NCI-H524 (cell line): ENCODE measurements at regions not wholly inside any gene's neighbourhood (a gene's known extent, or its start where the extent isn't known, plus 50 kb on each side); places are given as distances from the start of the nearest gene placed in this dataset.
A peak's percentile ranks its signal among the peaks of the same experiment; 100 is the strongest.

Source experiments
- DNase-seq, 2 experiments: peaks; one replicate each; lab custom pipeline; 2025; lab: John Stamatoyannopoulos, UW

GRCh38 chr5:112025757-112026156 is 268.8 kb upstream of the NREP start:
- no peak for DNase-seq

DNA sequence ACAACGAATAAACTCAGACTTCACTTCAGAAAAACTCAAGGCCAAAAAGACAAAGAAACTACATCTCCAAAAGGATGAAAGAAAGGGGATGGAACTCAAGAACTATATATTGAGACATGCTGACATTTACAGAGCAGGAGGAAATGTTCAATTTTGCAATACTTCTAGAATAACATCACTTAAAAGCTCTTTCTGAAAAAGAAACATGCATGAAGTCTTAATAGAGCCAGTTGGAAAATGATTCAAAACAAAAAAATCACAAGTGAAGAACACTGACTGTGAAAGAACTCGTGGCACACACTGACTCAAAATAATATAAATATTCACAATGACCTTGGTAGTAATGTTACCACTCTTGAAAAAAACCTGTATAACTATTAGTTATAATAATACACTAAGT is 267.8 kb upstream of the NREP start:
- no peak for DNase-seq

- DNase-seq = no peak
Measured at GRCh38 chr5:112024221-112024620, 267.2 kb upstream of the NREP start.

- DNase-seq = no peak
Measured at GRCh38 chr5:112023766-112024165, 266.8 kb upstream of the NREP start.

GRCh38 chr5:112018846-112019245 is 261.9 kb upstream of the NREP start:
- peak in 1 of 2 experiments; percentile 13 for DNase-seq

DNA sequence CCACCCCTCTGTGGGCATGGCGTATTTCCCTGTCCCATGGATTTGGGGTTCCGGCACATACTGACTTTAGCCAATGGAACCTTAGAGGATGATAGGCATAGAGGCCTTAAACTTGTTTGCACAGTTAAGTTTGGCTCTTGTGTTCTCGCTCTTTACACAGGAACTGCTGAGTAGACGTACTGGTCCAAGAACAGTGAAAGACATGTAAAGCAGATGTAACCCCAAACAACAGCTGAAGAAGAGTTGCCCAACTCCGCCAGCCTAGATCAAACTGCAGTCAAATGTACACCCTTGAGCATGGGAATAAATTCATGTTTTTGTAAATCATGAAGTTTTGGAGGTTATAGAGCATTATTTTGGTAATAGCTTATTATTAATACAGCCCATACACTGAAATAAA is 260.0 kb upstream of the NREP start:
- no peak for DNase-seq

GRCh38 chr5:112014783-112015395 is 257.9 kb upstream of the NREP start:
- DNase-seq = no peak

GRCh38 chr5:112013660-112014059 is 256.7 kb upstream of the NREP start:
- no peak for DNase-seq

- DNase-seq = no peak
Measured at GRCh38 chr5:112012104-112012503, 255.1 kb upstream of the NREP start.

DNA sequence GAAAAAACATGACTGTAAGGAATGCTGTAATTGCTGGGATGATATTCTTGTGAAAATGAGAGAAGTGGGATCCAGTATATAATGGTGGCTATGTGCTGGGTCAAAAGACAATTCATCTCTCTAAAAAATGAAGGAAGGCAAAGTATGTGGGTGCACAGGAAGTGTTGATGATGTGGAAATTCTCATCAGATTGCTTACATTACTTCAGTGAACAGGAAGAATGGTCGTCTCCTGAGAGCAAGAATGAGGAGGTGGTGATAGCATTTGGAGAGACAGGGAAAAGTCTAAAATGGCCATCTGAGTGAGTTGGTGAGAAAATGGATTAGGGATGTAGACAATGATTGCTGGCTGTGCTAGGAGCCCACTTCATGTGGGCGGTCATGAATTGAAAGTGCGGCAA is 253.5 kb upstream of the NREP start:
- DNase-seq = no peak

GRCh38 chr5:112006721-112007120 is 249.7 kb upstream of the NREP start:
- DNase-seq = no peak

DNA sequence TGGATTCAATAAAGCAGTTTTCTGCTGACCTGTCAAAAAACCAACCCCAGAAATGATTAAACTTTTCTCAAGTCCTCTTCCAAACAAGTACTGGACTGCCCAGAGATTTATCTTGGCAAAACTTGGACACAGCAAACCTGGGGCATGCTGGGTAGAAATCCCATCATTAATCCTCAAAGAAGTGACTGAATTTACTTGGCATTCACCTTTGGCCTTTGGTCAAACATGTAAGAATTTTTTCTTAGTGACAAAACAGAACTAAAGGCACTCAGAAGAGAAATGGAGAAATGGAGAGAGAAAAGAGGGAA is 248.6 kb upstream of the NREP start:
- no peak for DNase-seq

DNA sequence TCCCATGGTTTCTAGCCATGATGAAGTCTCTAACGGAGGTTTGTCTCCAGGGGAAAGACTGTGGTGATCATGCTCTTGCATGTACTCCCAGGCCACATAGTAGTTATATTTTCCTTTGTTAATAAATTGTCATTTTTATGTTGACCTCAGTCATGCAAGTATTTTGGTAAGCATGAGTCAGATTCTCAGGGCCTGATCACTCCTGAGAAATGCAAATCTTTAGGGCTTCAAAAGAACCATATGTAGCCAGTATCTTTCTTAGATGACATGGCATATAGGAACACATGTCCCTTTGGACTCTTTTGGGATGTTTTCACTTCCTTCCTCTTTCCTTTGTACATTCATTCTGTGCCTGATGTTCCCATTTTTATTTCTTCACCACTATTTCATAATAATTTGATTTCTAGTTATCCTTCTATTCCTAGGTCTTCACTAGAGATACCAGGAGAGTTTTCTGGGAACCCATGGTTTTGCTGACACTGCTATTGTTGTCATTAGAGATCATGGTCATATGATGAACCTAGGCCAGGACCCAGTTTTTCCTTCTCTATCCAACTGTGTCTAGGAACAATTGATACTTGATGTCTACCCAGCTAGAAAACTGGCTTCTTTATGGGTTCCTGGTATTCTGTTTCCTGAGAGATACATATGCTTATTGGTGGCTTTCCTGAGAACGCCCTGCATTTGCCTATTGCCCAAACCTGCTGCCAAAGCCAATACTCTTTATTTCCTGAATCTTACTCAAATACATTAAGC is 248.1 kb upstream of the NREP start:
- no peak for DNase-seq

- no peak for DNase-seq
Measured at GRCh38 chr5:112002376-112002775, 245.4 kb upstream of the NREP start.

DNA sequence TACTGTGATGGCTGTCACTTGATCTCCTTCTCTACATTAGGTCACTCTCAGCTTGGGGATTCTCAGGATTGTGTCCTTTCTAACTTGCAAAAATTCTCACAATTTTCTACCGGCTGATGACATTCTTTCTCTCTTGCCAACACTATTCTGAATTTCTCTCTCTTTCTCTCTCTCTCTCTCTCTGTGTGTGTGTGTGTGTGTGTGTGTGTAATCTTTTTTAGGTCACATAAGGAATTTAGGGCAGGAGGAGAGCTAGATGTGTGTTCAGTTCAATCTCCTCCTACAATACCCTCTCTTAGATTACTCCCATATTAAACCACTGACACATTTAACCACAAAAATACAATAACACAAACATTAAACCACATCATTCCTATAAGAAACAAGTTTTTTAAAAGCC is 242.3 kb upstream of the NREP start:
- no peak for DNase-seq

DNA sequence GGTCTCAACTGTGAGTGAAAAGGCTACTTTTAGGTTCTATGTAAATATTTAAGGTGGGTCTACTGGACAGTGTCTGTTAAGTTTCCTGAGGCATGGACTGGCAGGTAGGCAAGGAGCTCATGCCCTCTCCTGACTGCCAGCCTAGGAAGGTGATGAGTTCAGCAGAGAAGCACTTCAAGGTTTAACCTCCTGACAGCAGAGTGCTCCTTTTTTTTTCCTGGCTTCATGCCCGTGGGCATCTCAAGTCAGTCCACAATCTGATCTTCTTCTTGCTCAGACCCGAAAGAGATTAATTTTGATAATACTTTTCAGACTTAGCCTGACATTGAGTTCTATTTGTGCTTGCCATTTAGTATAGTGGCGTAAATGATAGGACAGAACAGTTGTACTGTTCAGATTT is 241.9 kb upstream of the NREP start:
- DNase-seq = no peak

GRCh38 chr5:111997711-111998110 is 240.7 kb upstream of the NREP start:
- DNase-seq = no peak

DNA sequence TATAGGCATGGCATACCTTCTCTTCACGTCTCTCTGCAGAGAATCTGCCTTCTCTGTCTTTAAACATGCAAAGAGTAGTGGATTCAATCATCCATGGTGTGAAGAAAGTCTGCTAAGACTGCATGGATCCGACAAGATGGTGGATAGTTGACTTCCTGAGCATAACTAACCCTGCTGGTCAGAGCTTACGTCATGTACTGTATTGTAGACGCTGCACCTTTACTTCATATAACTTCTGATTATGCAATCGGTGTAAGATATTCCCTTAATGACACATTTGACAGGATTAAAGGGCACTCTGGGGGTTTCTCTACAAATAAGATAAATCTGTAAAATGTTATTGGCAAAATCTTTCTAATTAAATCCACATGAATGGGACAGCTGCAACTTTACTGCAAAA is 240.3 kb upstream of the NREP start:
- no peak for DNase-seq

DNA sequence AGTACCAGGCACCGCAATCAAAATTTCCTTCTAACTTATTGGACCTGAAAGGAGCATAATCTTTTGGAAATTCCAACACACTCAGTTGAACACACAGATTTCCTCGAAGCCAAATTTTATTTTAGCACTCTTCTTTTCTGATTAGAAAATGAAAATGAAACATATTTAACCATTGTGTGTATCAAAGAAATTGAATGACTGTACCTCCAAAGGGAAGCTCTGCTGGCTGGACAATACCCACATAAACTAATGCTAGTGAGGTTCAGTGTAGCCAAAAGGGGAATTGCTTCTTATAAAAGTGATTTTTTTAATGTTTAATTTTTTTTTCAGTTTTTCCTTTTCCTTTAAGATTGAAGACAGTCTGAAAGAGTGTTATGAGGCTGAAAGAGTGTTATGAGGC is 239.6 kb upstream of the NREP start:
- DNase-seq = no peak

DNA sequence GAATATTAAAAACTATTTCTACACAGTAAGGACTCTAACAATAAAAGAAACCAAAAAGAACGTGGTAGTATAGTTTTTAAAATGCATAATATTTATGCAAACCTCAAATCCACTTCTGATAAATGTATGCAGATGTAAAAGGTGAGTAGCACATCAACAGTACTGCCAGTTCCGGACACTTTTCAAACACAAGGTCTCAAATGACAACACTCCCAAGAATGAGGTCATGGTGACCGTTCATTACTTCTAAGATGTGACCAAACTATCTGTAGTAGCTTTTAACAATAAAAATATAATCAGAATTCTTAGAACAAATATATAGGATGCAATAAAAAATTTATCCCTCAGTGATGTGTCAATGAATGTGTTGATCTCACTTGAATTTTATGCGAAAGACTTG is 238.7 kb upstream of the NREP start:
- no peak for DNase-seq

DNA sequence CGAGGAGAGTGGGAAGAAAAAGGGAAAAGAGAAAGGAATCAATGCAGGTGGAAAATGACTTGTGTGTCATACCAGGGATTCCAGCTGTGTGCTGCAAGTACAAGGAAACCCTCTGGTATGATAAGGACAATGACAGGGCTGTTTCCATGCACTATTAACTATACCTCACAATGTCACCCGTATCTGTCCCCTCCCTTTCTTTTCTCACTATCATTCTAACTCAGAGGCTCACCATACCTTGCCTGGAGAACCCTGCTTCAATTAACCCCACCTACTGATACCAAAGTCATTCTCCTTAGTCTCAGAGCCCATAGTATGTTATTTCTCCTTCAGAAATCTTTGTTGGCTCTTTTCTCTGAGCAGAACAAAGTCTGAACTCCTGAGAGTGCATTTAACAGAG is 236.2 kb upstream of the NREP start:
- DNase-seq = no peak

GRCh38 chr5:111984044-111984443 is 227.1 kb upstream of the NREP start:
- DNase-seq = no peak

DNA sequence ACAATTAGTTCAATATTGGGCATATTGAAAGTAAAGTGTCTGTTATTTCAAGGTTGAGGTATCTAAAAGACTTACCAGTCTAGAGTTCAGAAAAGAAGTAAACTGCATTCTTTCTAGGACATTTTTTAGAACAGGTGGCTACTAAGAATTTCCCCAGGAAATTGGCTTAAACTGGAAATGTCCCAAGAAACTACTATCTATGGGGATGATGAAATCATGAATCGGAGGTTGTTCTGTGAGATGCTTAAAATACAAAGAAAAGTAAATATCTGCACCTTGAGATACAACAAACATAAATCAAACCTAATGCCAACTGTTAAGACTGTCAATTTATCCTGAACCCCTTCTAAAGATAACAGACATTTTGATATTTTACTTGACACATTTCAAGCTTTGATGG is 226.5 kb upstream of the NREP start:
- no peak for DNase-seq

DNA sequence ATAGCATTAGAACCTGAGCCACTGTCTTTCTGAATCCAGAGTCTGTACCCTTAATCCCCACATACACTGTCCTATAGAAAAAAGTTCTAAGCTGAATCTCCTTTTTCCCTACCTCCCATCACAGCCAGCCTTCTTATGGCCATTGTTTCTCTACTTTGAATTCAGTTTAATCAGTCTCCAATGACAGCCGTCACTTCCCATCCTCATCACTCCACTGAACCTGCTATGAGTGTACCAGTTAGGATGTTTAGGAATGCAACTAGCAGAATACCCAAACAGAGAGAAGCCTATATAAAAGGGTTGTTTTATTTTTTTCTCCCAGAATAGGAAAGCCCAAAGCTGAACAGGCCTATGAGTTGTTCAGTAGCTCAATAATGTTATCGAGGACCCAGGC is 220.4 kb upstream of the NREP start:
- no peak for DNase-seq
